Neural cell (in vitro differentiated cells): ENCODE measurements at regions not wholly inside any gene's neighbourhood (a gene's known extent, or its start where the extent isn't known, plus 50 kb on each side); places are given as distances from the start of the nearest gene placed in this dataset.

Experiments used
- H2AFZ ChIP-seq: fragments of 200-600, 300-800 bp; sonication (generic), shearing (Covaris generic); 2 replicates; pipeline ENCODE4 v1.6.0; 2014; ENCODE audit warnings: low read depth, mild to moderate bottlenecking, antibody characterized with exemption, low read length, moderate library complexity
- H3F3A ChIP-seq: fragments of 200-600 bp; shearing (Covaris generic); 2 replicates; pipeline ENCODE4 v1.6.1; 2016; ENCODE audit warnings: mild to moderate bottlenecking, moderate library complexity, mixed read lengths, antibody characterized with exemption, low read length; ENCODE audit not compliant: insufficient read depth, poor library complexity, severe bottlenecking
- H3K27ac ChIP-seq: fragments of 200-600, 300-800 bp; sonication (generic), shearing (Covaris generic); 2 replicates; pipeline ENCODE4 v1.5.1; 2014; ENCODE audit warnings: mild to moderate bottlenecking, low read length, moderate library complexity
- H3K27me3 ChIP-seq: fragments of 300-800, 200-600 bp; sonication (generic), shearing (Covaris generic); 2 replicates; pipeline ENCODE4 v1.6.0; 2014; ENCODE audit warnings: mild to moderate bottlenecking, low read depth, low read length, moderate library complexity; ENCODE audit not compliant: insufficient read depth
- H3K36me3 ChIP-seq: fragments of 300-800, 200-600 bp; sonication (generic), shearing (Covaris generic); 2 replicates; pipeline ENCODE4 v1.5.1; 2014; ENCODE audit warnings: mild to moderate bottlenecking, antibody characterized with exemption, low read length, moderate library complexity; ENCODE audit not compliant: insufficient read depth
- H3K4me2 ChIP-seq: fragments of 300-800, 200-600 bp; sonication (generic), shearing (Covaris generic); 2 replicates; pipeline ENCODE4 v1.6.0; 2014; ENCODE audit warnings: mild to moderate bottlenecking, low read length
- H3K4me3 ChIP-seq: fragments of 300-800, 200-600 bp; sonication (generic), shearing (Covaris generic); 2 replicates; pipeline ENCODE4 v1.5.1; 2014; ENCODE audit warnings: mild to moderate bottlenecking, low read length, moderate library complexity
- H3K79me2 ChIP-seq: fragments of 200-600 bp; shearing (Covaris generic); replicated peaks from 2 replicates; pipeline ENCODE4 v1.6.0; 2014; ENCODE audit warnings: mild to moderate bottlenecking, low read length, moderate library complexity; ENCODE audit not compliant: insufficient read depth
- H3K9ac ChIP-seq: fragments of 300-800, 200-600 bp; sonication (generic), shearing (Covaris generic); 2 replicates; pipeline ENCODE4 v1.6.1; 2016; ENCODE audit warnings: mild to moderate bottlenecking, low read length, mixed read lengths
- H3K9me2 ChIP-seq: fragments of 200-600 bp; shearing (Covaris generic); 2 replicates; pipeline ENCODE4 v1.6.1; 2016; ENCODE audit warnings: mild to moderate bottlenecking, low read length, mixed read lengths; ENCODE audit not compliant: insufficient read depth
- H3K9me3 ChIP-seq: fragments of 200-600, 300-800 bp; sonication (generic), shearing (Covaris generic); 2 replicates; pipeline ENCODE4 v1.6.1; 2016; ENCODE audit warnings: mild to moderate bottlenecking, mixed run types, low read length, moderate library complexity, mixed read lengths
- H4K20me1 ChIP-seq: fragments of 200-600 bp; shearing (Covaris generic); 2 replicates; pipeline ENCODE4 v1.6.1; 2016; ENCODE audit warnings: mild to moderate bottlenecking, mixed run types; ENCODE audit not compliant: insufficient read depth
- EP300 ChIP-seq: fragments of 450-650 bp; conservative IDR thresholded peaks from 2 replicates; pipeline ENCODE4 v1.6.1; 2014; ENCODE audit warnings: antibody characterized with exemption, mild to moderate bottlenecking, moderate library complexity; ENCODE audit not compliant: poor library complexity, severe bottlenecking
- EZH2 ChIP-seq: fragments of 200-600, 300-800 bp; shearing (Covaris generic), sonication (generic); IDR thresholded peaks from 2 replicates; pipeline ENCODE4 v1.6.1; 2014; ENCODE audit warnings: antibody characterized with exemption, low read length, borderline replicate concordance, mild to moderate bottlenecking; ENCODE audit not compliant: insufficient read depth, poor library complexity, severe bottlenecking
- MXI1 ChIP-seq: fragments of 450-650 bp; conservative IDR thresholded peaks from 2 replicates; pipeline ENCODE4 v1.6.1; 2014; ENCODE audit warnings: antibody characterized with exemption, mild to moderate bottlenecking; ENCODE audit not compliant: poor library complexity, severe bottlenecking
- POLR2AphosphoS5 ChIP-seq: IDR thresholded peaks from 2 replicates; pipeline ENCODE4 v1.6.1; 2012
- RAD21 ChIP-seq: fragments of 450-650 bp; conservative IDR thresholded peaks from 2 replicates; pipeline ENCODE4 v1.6.1; 2014; ENCODE audit warnings: antibody characterized with exemption, mild to moderate bottlenecking, moderate library complexity
- SMC3 ChIP-seq: fragments of 450-650 bp; conservative IDR thresholded peaks from 2 replicates; pipeline ENCODE4 v1.6.1; 2014; ENCODE audit warnings: antibody characterized with exemption, mild to moderate bottlenecking, moderate library complexity; ENCODE audit not compliant: poor library complexity
- TAF1 ChIP-seq: IDR thresholded peaks from 2 replicates; pipeline ENCODE4 v1.6.1; 2012; ENCODE audit warnings: low read depth
- TF ChIP-seq, protein P1 (sequence below): IDR thresholded peaks from 2 replicates; pipeline ENCODE4 v1.6.1; 2012; ENCODE audit warnings: borderline replicate concordance
- TF ChIP-seq, protein P2 (sequence below): fragments of 450-650 bp; IDR thresholded peaks from 2 replicates; pipeline ENCODE4 v1.5.1; 2014; ENCODE audit warnings: antibody characterized with exemption, mild to moderate bottlenecking, moderate library complexity; ENCODE audit not compliant: poor library complexity, severe bottlenecking

DNA sequence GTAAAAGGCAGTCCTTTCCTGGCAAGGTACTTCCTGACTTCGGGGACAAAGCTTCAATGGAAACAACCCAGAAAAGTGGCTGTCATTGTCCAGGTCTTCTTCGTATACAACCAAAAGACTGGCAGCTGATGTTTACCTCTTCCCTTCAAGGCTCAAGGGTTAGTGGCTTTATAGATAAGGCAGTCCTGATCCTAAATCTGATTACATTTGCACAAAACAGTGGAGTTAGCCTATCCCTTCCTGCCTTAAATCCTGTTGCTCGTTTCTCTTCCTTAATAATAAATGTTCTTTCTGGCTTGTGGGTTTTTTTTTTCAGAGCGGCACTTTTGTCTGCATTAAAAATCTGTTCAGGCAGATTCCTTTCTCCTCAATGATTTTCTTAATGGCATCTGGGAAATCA is 169.3 kb upstream of the KCTD3 start:
- no peak for TF ChIP-seq TAF1
- no peak overlapping the region for H3K27ac ChIP-seq
- H3K9ac ChIP-seq: no peak overlapping the region
- no peaks in the 10 kb centered on the region for H4K20me1 ChIP-seq
- H3K9me3 ChIP-seq: no peaks in the 10 kb centered on the region
- H3K4me2 ChIP-seq: no peak overlapping the region
- no peaks in the 10 kb centered on the region for H3F3A ChIP-seq
- no peaks in the 10 kb centered on the region for H3K9me2 ChIP-seq
- no peaks in the 10 kb centered on the region for H3K36me3 ChIP-seq
- H3K4me3 ChIP-seq: no peak overlapping the region
- no peaks in the 10 kb centered on the region for H3K79me2 ChIP-seq
- H2AFZ ChIP-seq: no peak overlapping the region
- no peaks in the 10 kb centered on the region for H3K27me3 ChIP-seq

DNA sequence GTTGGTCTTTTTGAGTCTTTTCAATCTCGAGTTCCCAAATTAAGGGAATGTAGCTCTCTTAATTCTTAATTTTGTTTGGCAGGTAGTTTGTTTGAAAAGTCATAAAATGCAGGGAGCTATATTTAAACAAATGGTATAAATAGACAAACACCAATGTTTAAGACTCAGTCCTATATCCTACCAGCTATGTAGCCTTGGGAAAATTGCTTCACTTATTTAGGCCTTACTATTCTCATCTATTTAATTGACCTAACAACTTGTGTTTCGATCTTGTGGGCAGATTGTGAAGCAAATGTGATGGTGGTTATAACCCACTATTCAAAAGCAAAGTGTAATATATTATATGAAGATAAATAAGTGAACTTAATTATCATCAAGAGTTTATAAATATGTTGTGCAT is 167.3 kb upstream of the KCTD3 start:
- no peaks in the 10 kb centered on the region for H3K9me2 ChIP-seq
- H3K4me3 ChIP-seq: no peak overlapping the region
- H3K27ac ChIP-seq: no peak overlapping the region
- no peak overlapping the region for H2AFZ ChIP-seq
- no peak for TF ChIP-seq RAD21
- no peak for TF ChIP-seq SMC3
- no peak for TF ChIP-seq EZH2
- TF ChIP-seq, protein P1, sequence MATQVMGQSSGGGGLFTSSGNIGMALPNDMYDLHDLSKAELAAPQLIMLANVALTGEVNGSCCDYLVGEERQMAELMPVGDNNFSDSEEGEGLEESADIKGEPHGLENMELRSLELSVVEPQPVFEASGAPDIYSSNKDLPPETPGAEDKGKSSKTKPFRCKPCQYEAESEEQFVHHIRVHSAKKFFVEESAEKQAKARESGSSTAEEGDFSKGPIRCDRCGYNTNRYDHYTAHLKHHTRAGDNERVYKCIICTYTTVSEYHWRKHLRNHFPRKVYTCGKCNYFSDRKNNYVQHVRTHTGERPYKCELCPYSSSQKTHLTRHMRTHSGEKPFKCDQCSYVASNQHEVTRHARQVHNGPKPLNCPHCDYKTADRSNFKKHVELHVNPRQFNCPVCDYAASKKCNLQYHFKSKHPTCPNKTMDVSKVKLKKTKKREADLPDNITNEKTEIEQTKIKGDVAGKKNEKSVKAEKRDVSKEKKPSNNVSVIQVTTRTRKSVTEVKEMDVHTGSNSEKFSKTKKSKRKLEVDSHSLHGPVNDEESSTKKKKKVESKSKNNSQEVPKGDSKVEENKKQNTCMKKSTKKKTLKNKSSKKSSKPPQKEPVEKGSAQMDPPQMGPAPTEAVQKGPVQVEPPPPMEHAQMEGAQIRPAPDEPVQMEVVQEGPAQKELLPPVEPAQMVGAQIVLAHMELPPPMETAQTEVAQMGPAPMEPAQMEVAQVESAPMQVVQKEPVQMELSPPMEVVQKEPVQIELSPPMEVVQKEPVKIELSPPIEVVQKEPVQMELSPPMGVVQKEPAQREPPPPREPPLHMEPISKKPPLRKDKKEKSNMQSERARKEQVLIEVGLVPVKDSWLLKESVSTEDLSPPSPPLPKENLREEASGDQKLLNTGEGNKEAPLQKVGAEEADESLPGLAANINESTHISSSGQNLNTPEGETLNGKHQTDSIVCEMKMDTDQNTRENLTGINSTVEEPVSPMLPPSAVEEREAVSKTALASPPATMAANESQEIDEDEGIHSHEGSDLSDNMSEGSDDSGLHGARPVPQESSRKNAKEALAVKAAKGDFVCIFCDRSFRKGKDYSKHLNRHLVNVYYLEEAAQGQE: no peak
- no peak for TF ChIP-seq POLR2AphosphoS5
- TF ChIP-seq EP300: no peak
- no peak for TF ChIP-seq MXI1
- no peaks in the 10 kb centered on the region for H3F3A ChIP-seq
- H3K9ac ChIP-seq: no peak overlapping the region
- no peaks in the 10 kb centered on the region for H3K9me3 ChIP-seq
- H3K27me3 ChIP-seq: no peaks in the 10 kb centered on the region
- H4K20me1 ChIP-seq: no peaks in the 10 kb centered on the region
- H3K79me2 ChIP-seq: no peaks in the 10 kb centered on the region
- H3K36me3 ChIP-seq: no peaks in the 10 kb centered on the region
- no peak overlapping the region for H3K4me2 ChIP-seq

DNA sequence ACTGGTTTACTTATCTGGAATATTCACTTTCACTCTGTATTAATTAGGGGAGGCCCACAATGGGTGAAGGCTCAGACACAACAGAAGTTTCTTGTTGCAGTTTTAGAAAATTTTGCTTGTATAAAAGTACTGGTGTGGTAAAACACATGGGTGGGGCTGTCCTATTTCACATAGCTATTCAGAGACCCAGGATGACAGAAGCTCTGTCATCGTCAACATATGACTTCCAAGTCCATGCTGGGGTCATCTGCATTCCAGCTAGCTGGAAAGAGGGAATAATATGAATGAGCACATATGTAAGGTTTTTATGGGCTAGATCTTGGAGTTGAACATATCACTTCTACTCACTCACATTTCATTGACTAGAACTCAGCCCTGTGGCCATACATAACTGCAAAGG is 166.4 kb upstream of the KCTD3 start:
- TF ChIP-seq POLR2AphosphoS5 (no peak), TAF1 (no peak), EZH2 (no peak), SMC3 (no peak), EP300 (no peak), RAD21 (no peak), MXI1 (no peak)
- TF ChIP-seq, protein P2, sequence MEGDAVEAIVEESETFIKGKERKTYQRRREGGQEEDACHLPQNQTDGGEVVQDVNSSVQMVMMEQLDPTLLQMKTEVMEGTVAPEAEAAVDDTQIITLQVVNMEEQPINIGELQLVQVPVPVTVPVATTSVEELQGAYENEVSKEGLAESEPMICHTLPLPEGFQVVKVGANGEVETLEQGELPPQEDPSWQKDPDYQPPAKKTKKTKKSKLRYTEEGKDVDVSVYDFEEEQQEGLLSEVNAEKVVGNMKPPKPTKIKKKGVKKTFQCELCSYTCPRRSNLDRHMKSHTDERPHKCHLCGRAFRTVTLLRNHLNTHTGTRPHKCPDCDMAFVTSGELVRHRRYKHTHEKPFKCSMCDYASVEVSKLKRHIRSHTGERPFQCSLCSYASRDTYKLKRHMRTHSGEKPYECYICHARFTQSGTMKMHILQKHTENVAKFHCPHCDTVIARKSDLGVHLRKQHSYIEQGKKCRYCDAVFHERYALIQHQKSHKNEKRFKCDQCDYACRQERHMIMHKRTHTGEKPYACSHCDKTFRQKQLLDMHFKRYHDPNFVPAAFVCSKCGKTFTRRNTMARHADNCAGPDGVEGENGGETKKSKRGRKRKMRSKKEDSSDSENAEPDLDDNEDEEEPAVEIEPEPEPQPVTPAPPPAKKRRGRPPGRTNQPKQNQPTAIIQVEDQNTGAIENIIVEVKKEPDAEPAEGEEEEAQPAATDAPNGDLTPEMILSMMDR: no peak
- TF ChIP-seq, protein P1: no peak
- H3K9ac ChIP-seq: no peak overlapping the region

More for the DNA sequence above, 166.4 kb upstream of the KCTD3 start:
- Histone ChIP-seq H3K4me2 (no peak overlapping the region), H3K36me3 (no peaks in the 10 kb centered on the region), H3K9me2 (no peaks in the 10 kb centered on the region), H4K20me1 (no peaks in the 10 kb centered on the region), H3K4me3 (no peak overlapping the region), H3F3A (no peaks in the 10 kb centered on the region), H3K79me2 (no peaks in the 10 kb centered on the region), H3K27me3 (no peaks in the 10 kb centered on the region), H2AFZ (no peak overlapping the region), H3K27ac (no peak overlapping the region), H3K9me3 (no peaks in the 10 kb centered on the region)
